ENCODE measurements at regions not wholly inside any gene's neighbourhood (a gene's known extent, or its start where the extent isn't known, plus 50 kb on each side); places are given as distances from the start of the nearest gene placed in this dataset.

GRCh38 chr1:219113261-219113660 lies 60.4 kb upstream of the LYPLAL1 start:
- TF ChIP-seq CTCF (conservative IDR thresholded peaks at IDR 0.05; ENCODE audit: low read depth, low read length) (no peak), EZH2 (IDR thresholded peaks at IDR 0.05; ENCODE audit: low read length, unreplicated experiment) (no peak), EZH2phosphoT487 (IDR thresholded peaks at IDR 0.05; ENCODE audit: borderline replicate concordance, low read length) (no peak)
